ENCODE measurements at regions not wholly inside any gene's neighbourhood (a gene's known extent, or its start where the extent isn't known, plus 50 kb on each side); places are given as distances from the start of the nearest gene placed in this dataset.
"Not testable (repeated sequence)": the region's sequence is repeated elsewhere in the genome, so short reads cannot be mapped to it uniquely, and the experiment has no call there.

DNA sequence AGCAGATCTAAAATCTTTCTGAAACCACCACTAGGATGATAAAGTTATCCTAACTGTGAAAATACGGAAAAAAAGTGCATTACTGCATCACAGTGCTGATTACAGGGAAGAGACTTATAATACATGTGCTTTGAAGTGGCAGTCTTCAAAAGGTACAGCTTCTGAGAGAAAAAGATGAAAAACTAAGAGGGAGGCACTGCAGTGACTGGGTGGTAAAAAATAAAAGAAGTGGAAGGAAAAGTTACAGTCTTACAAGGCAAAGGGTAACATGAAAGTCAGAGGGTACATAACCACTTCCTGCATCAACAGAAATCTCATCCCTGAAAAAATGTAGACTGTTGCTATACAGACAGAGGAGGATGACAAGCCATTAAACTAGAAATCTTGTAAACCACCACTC is 465.3 kb downstream of the ACTR3B start:
- DNase-seq: no peak

DNA sequence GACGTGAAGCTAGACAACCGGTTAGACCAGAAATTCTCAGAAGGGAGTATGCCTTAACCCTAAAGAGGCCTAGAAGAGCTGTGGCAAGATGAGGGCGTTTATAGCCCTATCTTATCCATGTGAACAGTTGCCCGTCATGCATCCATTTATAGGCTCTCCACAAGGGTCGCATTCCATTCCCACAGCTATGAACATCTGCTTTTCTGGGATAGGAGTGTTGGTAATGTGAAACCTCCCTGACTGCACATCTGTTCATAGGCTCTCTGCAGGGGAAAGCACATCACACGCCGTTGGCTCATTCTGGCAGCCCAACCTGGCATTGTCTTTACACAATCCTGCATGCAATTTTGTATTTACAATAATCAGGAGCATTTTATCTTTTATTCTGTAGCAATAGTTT is 485.6 kb downstream of the ACTR3B start:
- DNase-seq: not testable (repeated sequence)

GRCh38 chr7:153245809-153246208 is 486.3 kb downstream of the ACTR3B start:
- no peak for DNase-seq

GRCh38 chr7:153247926-153248325 is 488.4 kb downstream of the ACTR3B start:
- no peak for DNase-seq

GRCh38 chr7:153258686-153259085 is 499.1 kb downstream of the ACTR3B start:
- DNase-seq: no peak

- DNase-seq: no peak
These were observed 516.8 kb downstream of the ACTR3B start for GRCh38 chr7:153276394-153276793.

DNA sequence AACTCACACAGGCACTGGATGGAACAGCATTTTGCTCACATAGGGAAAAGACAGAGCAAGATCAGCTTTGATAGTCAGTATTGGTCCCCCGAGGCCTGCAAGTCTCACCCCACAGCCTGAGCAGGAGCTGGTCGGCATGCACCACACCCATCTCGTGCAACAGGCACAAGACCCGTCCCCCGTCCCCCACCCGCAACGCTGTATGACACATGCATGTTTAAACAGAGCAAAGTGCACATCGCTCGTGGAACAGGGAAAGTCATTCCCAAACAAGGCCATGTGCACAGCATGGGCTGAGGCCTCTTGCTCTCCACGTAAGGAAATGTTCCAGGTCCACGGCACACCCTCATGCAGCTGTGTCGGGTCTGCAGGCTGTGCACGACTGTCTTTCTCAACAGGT is 527.2 kb downstream of the ACTR3B start:
- no peak for DNase-seq

GRCh38 chr7:153290066-153290465 is 530.5 kb downstream of the ACTR3B start:
- no peak for DNase-seq

DNA sequence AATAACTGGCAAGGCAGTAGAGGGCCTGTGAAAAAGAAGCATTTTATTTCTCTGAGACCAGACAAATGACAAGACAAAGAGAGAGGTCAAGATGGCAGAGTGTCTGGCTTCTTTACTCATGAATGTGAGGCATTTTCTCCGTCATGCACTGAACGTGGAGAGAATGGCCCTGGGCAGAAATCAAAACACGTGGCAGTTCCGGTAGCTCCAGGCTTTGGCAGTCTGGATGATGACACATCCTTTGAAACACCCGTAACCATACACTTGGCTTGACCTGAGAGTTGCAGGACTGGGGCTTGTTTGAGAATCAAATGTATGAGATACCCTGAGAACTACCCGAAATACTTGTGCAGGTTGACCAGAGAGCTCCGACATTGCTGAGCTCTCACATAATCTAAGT is 537.6 kb downstream of the ACTR3B start:
- DNase-seq: no peak

GRCh38 chr7:153301936-153302335 is 542.4 kb downstream of the ACTR3B start:
- DNase-seq: no peak

GRCh38 chr7:153320005-153320404 is 560.5 kb downstream of the ACTR3B start:
- no peak for DNase-seq

GRCh38 chr7:153320681-153321080 is 561.1 kb downstream of the ACTR3B start:
- no peak for DNase-seq

DNA sequence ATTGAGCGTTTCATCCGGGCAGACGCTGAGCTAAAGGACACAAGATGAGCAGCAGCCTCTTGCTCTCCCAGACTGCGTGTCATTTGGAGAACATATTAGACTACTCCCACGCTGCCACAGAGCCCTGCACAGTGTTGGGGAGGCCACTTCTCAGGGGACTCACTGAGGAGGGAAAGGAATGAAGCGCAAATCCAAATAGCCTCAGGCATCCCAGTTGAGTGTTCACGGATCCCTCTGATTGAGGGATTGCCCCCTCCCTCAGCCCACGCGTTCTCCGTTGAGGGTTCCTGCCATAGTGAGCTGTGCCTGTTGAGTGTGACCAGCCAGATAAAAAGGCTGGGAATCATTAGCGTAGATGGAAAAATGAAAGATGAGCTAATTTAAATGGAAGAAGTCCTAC is 563.4 kb downstream of the ACTR3B start:
- DNase-seq: no peak

GRCh38 chr7:153324094-153324493 is 564.5 kb downstream of the ACTR3B start:
- DNase-seq: no peak

DNA sequence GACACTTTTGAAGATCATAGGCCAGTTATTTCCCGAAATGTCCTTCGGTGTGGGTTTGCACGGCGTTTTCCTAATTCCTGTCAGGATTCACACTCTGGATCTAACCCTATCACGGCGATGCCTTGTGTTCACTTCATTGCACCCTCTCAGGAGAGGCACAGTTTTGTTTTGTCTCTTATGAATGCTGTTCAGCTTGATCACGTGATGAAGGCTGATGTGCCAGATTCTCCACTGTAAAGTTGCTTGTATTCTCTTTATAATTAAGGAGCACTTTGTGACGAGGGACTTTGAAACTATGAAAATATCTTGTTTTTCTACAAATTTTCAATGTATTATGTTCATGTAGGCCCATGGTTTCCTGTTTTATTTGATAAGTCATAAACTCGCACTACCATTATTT is 568.1 kb downstream of the ACTR3B start:
- DNase-seq: no peak

- no peak for DNase-seq
These were observed 571.9 kb downstream of the ACTR3B start for GRCh38 chr7:153331427-153331826.

DNA sequence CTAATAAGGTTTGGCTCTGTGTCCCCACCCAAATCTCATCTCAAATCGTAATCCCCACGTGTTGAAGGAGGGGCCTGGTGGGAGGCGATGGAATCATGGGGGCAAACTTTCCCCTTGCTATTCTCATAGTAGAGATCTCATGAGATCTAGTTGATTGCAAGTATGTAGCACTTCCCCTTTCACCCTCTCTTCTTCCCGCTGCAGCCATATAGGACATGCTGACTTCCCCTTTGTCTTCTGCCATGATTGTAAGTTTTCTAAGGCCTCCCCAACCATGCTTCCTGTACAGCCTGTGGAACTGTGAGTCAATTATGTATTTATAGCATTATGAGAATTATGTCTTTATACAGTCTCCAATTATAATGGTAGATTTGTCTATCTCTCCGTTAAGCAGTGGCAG is 594.5 kb downstream of the ACTR3B start:
- no peak for DNase-seq

DNA sequence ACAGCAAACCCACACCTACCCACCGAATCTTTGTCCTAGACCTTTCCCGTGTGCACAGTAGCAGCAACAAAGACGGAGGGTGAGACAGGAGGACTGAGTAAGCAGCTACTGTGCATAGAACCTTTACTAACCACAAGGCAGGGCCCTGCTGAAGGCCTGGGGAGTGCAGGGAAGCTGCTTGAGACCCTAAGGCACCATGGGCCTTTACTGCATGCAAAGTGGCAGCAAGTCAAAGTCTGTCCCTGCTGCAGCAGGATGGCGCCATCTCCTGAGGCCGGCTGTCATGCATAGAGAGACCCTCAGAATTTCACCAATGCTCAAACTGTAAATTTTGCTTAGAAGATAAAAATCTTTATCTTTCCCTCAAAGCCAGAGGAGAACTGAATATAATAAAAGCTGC is 610.5 kb downstream of the ACTR3B start:
- DNase-seq: no peak

DNA sequence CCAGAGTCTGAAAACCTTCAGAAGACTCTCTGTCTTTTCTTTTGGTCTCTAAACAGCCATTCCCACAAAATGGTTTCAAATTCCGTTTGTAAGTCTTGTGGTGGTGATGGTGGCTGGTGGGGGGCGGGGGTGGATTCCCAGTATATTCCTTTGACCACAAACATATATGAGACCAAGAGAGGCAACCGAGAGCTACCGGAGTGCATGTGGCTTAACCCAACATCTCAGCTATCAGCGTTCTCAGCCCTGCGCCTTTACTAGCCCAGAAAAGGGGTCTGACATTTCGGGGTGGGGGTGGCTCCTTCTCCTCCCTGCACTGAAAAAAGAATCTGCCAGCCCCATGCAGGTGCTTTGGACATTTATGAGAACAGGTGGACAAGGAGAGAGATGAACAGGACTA is 621.1 kb downstream of the ACTR3B start:
- DNase-seq: no peak

DNA sequence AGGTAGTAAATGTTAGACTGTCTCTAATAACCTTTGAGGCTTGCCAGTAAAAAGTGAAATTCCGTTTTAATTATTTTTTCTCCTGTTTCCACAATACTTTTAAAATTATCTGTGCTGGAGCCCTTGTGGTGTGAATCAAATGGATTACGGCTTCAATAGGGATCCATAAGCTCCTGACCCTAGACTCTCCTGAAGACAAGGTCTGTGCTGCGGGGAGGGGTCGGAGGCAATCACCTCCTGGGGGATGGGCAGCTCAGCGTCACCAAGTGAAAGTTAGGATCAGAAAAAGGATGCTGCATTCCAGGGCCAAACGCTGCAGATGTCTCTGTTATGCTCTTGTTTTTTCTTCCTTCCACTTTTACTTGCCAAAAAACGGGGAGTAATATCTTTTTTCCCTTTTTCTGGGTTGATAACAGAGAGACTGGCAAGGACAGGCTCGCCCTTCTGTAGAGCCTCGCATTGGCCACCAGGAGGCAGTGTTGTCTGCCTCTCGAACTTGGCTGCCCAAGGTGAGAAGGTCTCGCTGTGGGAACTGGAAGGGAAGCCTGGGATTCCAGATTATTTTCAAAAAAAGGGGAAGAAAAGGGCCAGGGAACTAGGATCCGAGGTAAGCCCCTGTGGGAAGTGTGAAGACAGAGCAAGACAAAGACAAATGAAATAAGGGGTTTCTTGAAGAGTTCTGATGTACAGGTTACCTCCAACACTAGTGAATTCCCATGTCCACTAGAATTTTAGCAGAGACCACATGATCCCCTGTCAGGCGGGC is 621.9 kb downstream of the ACTR3B start:
- peak in 1 of 2 experiments; percentile 54 for DNase-seq

- DNase-seq: no peak
These were observed 623.1 kb downstream of the ACTR3B start for GRCh38 chr7:153382641-153383101.

GRCh38 chr7:153383781-153384180 is 624.2 kb downstream of the ACTR3B start:
- no peak for DNase-seq

DNA sequence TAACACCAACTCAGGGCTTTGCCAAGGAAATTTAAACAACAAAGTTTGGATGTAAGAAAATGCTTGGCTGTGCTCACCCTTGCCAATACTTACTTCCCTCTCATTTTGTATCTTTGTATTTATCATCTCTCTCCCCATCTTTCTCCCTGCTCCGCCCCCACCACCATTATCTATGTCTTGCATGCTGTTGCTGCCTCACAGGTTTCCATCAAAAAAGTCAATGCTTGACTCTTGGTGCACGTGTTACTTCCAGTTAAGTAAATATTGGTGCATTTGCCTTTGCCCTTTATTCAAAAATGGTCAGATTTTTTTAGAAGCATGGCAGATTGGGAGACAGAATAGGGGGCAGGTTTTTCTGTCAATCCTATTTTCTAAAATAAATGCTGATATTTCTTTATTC is 626.0 kb downstream of the ACTR3B start:
- DNase-seq: no peak

- DNase-seq: no peak
These were observed 627.0 kb downstream of the ACTR3B start for GRCh38 chr7:153386556-153386955.

DNA sequence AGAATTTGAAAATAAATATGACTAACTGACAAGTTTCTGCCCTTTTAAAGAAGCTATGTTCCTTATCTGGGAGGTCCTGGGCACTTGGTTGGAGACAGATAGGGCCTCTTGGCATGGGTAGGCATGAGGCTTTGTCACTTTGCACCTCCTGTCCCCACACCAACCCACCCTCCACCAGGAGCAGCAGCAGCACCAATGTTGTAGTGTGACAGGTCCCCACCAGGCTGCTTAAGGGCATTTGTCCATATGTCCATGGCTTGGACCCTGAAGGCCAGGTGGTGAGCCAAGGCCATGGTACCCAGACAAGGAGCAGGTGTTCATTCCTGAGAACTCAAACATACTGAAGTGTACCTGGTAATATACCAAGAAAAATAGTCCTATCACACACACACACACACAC is 629.1 kb downstream of the ACTR3B start:
- DNase-seq: no peak
